Cardiac fibroblast (primary cell): ENCODE measurements at regions not wholly inside any gene's neighbourhood (a gene's known extent, or its start where the extent isn't known, plus 50 kb on each side); places are given as distances from the start of the nearest gene placed in this dataset.

ENCODE experiments used
- DNase-seq, 2 donors: peaks; one replicate each; pipeline versions ENCODE4 v3.0.0 to v3.0.0-alpha.2; 2010; ENCODE audit warnings: low read depth in 2 of 2
- H3K4me3 ChIP-seq, 2 donors: replicated peaks in 1 of 2; 1 replicate in 1 of 2; 2 replicates in 1 of 2; pipeline ENCODE4 v1.5.1; 2011; ENCODE audit warnings: low read depth in 2 of 2, low read length in 2 of 2, mild to moderate bottlenecking in 2 of 2, moderate library complexity in 1 of 2
- CTCF ChIP-seq: IDR thresholded peaks from one replicate; pipeline ENCODE4 v1.5.1; 2011; ENCODE audit warnings: low read depth, mild to moderate bottlenecking, low read length, inconsistent platforms

- no peak for TF ChIP-seq CTCF
- no peak overlapping the region for H3K4me3 ChIP-seq
- DNase-seq = no peak
Observed at GRCh38 chr2:146027156-146027555, 1507.2 kb upstream of the ZEB2 start.

- H3K4me3 ChIP-seq = no peak overlapping the region
- TF ChIP-seq CTCF = no peak
- DNase-seq = no peak
Observed at GRCh38 chr2:146025519-146025918, 1505.6 kb upstream of the ZEB2 start.

GRCh38 chr2:146024212-146024743 is 1504.4 kb upstream of the ZEB2 start:
- no peak for TF ChIP-seq CTCF
- no peak for DNase-seq
- H3K4me3 ChIP-seq = no peak overlapping the region

GRCh38 chr2:146004462-146004861 is 1484.5 kb upstream of the ZEB2 start:
- peak; percentile 47 to 71 for DNase-seq
- TF ChIP-seq CTCF = no peak
- no peak overlapping the region for H3K4me3 ChIP-seq

- TF ChIP-seq CTCF = no peak
- H3K4me3 ChIP-seq = no peak overlapping the region
- no peak for DNase-seq
Observed at GRCh38 chr2:146003337-146003736, 1483.4 kb upstream of the ZEB2 start.

- DNase-seq = peak in 1 of 2 donors; percentile 2
- TF ChIP-seq CTCF = no peak
- no peak overlapping the region for H3K4me3 ChIP-seq
Observed at GRCh38 chr2:145994910-145995309, 1475.0 kb upstream of the ZEB2 start.

GRCh38 chr2:145992572-145992971 is 1472.7 kb upstream of the ZEB2 start:
- DNase-seq = no peak
- H3K4me3 ChIP-seq = no peak overlapping the region
- TF ChIP-seq CTCF = no peak
